K562 (cell line): ENCODE measurements at regions not wholly inside any gene's neighbourhood (a gene's known extent, or its start where the extent isn't known, plus 50 kb on each side); places are given as distances from the start of the nearest gene placed in this dataset.

Experiments used
- ATAC-seq: fragments of 200-7000 bp; cut with Tn5 transposase; 3 replicates; pipeline ENCODE4 v1.9.1; 2020; ENCODE audit warnings: moderate library complexity
- BruUV-seq: library from RNA; stranded (reverse); fragments of 400-500 nt; replicated peaks from 2 replicates; lab custom pipeline; 2021; lab: Mats Ljungman, UMichigan
- CTCF ChIA-PET: fragments of 300-600 bp; formaldehyde crosslinking; extraction: SDS; loops from one replicate; lab custom pipeline; 2021; ENCODE audit warnings: low intra/inter-chr PET ratio; lab: Yijun Ruan, JAX
- POLR2A ChIA-PET: fragments of 300-600, 350-650 bp; sonication (Branson Sonifier 250); formaldehyde crosslinking; extraction: SDS; loops from one replicate; lab custom pipeline; 2021; ENCODE audit warnings: antibody characterized with exemption, inconsistent platforms; lab: Yijun Ruan, JAX
- DNase-seq, 4 experiments: peaks; one replicate each; pipeline versions ENCODE4 v3.0.0 to v3.0.0-alpha.2; 2011 to 2018; ENCODE audit warnings: low spot score in 3 of 4, mixed read lengths in 3 of 4; ENCODE audit errors: extremely low read depth in 1 of 4
- FAIRE-seq: peaks from 2 replicates; lab custom pipeline; 2011; peaks lifted over from hg19 to GRCh38; lab: Jason Lieb, UNC
- H2AFZ ChIP-seq: 2 replicates; pipeline ENCODE4 v1.6.0; 2011; ENCODE audit warnings: low read depth, low read length, control low read depth, inconsistent platforms
- H3K27ac ChIP-seq: fragments of 200-600 bp; 3 replicates; pipeline ENCODE4 v1.8.0; 2011; ENCODE audit warnings: low read depth, mild to moderate bottlenecking, control low read depth, inconsistent platforms, low read length, moderate library complexity, mixed read lengths; ENCODE audit errors: extremely low read depth
- H3K27me3 ChIP-seq, 2 experiments: fragments of 300-600 bp in 1 of 2; 2 replicates in 1 of 2; 3 replicates in 1 of 2; pipeline versions ENCODE4 v1.6.0 to v1.8.0; 2011; ENCODE audit warnings: inconsistent platforms in 2 of 2, low read length in 2 of 2, mild to moderate bottlenecking in 1 of 2, mixed read lengths in 1 of 2, moderate library complexity in 1 of 2; ENCODE audit not compliant: control insufficient read depth in 2 of 2, insufficient read depth in 2 of 2
- H3K36me3 ChIP-seq: fragments of 300-600 bp; 3 replicates; pipeline ENCODE4 v1.8.0; 2011; ENCODE audit warnings: mild to moderate bottlenecking, low read length, inconsistent platforms; ENCODE audit not compliant: control insufficient read depth, insufficient read depth
- H3K4me1 ChIP-seq, 2 experiments: fragments of 200-600 bp in 1 of 2; replicated peaks in 1 of 2; 2 replicates in 1 of 2; 3 replicates in 1 of 2; pipeline versions ENCODE4 v1.5.1 to v1.8.0; 2011; ENCODE audit warnings: inconsistent platforms in 2 of 2, low read length in 2 of 2, mild to moderate bottlenecking in 1 of 2, mixed read lengths in 1 of 2, moderate library complexity in 1 of 2; ENCODE audit not compliant: control insufficient read depth in 2 of 2, insufficient read depth in 2 of 2
- H3K4me2 ChIP-seq: 2 replicates; pipeline ENCODE4 v1.6.1; 2011; ENCODE audit warnings: low read length, control low read depth, inconsistent platforms, mixed read lengths; ENCODE audit not compliant: insufficient read depth
- H3K4me3 ChIP-seq: fragments of 200-600 bp; sonication (generic), shearing (Covaris generic); 2 replicates; pipeline ENCODE4 v1.5.1; 2016; ENCODE audit warnings: control low read depth, inconsistent platforms
- H3K79me2 ChIP-seq: fragments of 200-600 bp; 3 replicates; pipeline ENCODE4 v1.8.0; 2011; ENCODE audit warnings: low read length, inconsistent platforms; ENCODE audit not compliant: control insufficient read depth, insufficient read depth
- H3K9ac ChIP-seq, 2 experiments: 2 replicates each; pipeline versions ENCODE4 v1.6.0 to v1.6.1; 2011; ENCODE audit warnings: low read depth in 2 of 2, low read length in 2 of 2, control low read depth in 1 of 2, inconsistent platforms in 1 of 2, mild to moderate bottlenecking in 1 of 2, mixed read lengths in 1 of 2; ENCODE audit not compliant: insufficient read depth in 1 of 2
- H3K9me1 ChIP-seq: one replicate; pipeline ENCODE4 v1.6.0; 2011; ENCODE audit warnings: inconsistent platforms, mild to moderate bottlenecking, low read length, moderate library complexity; ENCODE audit not compliant: control insufficient read depth, insufficient read depth
- H3K9me3 ChIP-seq: replicated peaks from 2 replicates; pipeline ENCODE4 v1.5.1; 2011; ENCODE audit warnings: low read depth, low read length, inconsistent platforms; ENCODE audit not compliant: control insufficient read depth, insufficient read depth
- H4K20me1 ChIP-seq: replicated peaks from 2 replicates; pipeline ENCODE4 v1.6.1; 2011; ENCODE audit warnings: low read length, inconsistent platforms, mixed read lengths; ENCODE audit not compliant: control insufficient read depth, insufficient read depth
- DACH1 ChIP-seq: fragments of 450-650 bp; IDR thresholded peaks from 2 replicates; pipeline ENCODE4 v1.6.1; 2018; ENCODE audit not compliant: partially characterized antibody
- DIDO1 ChIP-seq: fragments of 450-650 bp; IDR thresholded peaks from 2 replicates; pipeline ENCODE4 v1.6.1; 2016; ENCODE audit warnings: low read depth, missing biosample characterization, missing genetic modification characterization
- HDAC6 ChIP-seq: IDR thresholded peaks from 2 replicates; pipeline ENCODE4 v1.6.1; 2012; ENCODE audit warnings: low read depth, mild to moderate bottlenecking, control low read depth, inconsistent platforms, low read length, moderate library complexity
- MXI1 ChIP-seq: IDR thresholded peaks from 2 replicates; pipeline ENCODE4 v1.6.1; 2011; ENCODE audit warnings: low read depth, mild to moderate bottlenecking, improper control_type of control experiment, low read length
- NCOA2 ChIP-seq, 2 experiments: fragments of 450-650 bp; IDR thresholded peaks; 2 replicates each; pipeline ENCODE4 v1.6.1; 2018; ENCODE audit warnings: mild to moderate bottlenecking in 2 of 2, moderate library complexity in 1 of 2; ENCODE audit not compliant: partially characterized antibody in 2 of 2
- NFATC3 ChIP-seq: fragments of 450-650 bp; IDR thresholded peaks from 2 replicates; pipeline ENCODE4 v1.6.1; 2017; ENCODE audit warnings: mild to moderate bottlenecking
- ZC3H4 ChIP-seq: sonication (generic); formaldehyde crosslinking; IDR thresholded peaks from 2 replicates; pipeline ENCODE4 v1.9.0; 2021; ENCODE audit warnings: missing genetic modification reagents, borderline replicate concordance
- ZFP36 ChIP-seq: fragments of 150-350 bp; IDR thresholded peaks from 2 replicates; pipeline ENCODE4 v1.6.1; 2018; ENCODE audit warnings: low read length, low read depth; ENCODE audit not compliant: partially characterized antibody
- ZNF140 ChIP-seq: fragments of 250-450 bp; sonication (Bioruptor Pico); IDR thresholded peaks from 2 replicates; pipeline ENCODE4 v1.8.0; 2021; ENCODE audit warnings: moderate library complexity, mild to moderate bottlenecking, inconsistent platforms
- ZNF507 ChIP-seq: conservative IDR thresholded peaks from 2 replicates; pipeline ENCODE4 v1.6.1; 2017; ENCODE audit warnings: missing genetic modification characterization, missing compliant biosample characterization
- WGBS: fragments of 100-300 bp; shearing (Covaris generic); methylation state at CpG from one replicate; pipeline ENCODE4 v1.1.6; 2016; ENCODE audit warnings: low coverage, mixed read lengths; ENCODE audit not compliant: insufficient coverage; ENCODE audit errors: missing lambda C conversion rate; 5-methylcytosine and 5-hydroxymethylcytosine counted together
- in situ Hi-C: fragments of 300-500 bp; cut with MboI; formaldehyde crosslinking; loops from 4 replicates; pipeline ENCODE4 v1.15.0; 2018; ENCODE audit warnings: inconsistent platforms, mixed read lengths
- intact Hi-C: fragments of 100-400 bp; cut with micrococcal nuclease; formaldehyde crosslinking; loops from 2 replicates; pipeline ENCODE4 v1.14.2; 2022
- TF ChIP-seq, protein P1 (sequence below): sonication (generic); formaldehyde crosslinking; IDR thresholded peaks from 2 replicates; pipeline ENCODE4 v1.8.0; 2023; ENCODE audit warnings: mild to moderate bottlenecking, missing genetic modification reagents
- TF ChIP-seq, protein P2 (sequence below): fragments of 450-650 bp; IDR thresholded peaks from one replicate; pipeline ENCODE4 v1.6.1; 2018; ENCODE audit warnings: mild to moderate bottlenecking, moderate library complexity; ENCODE audit not compliant: partially characterized antibody

DNA sequence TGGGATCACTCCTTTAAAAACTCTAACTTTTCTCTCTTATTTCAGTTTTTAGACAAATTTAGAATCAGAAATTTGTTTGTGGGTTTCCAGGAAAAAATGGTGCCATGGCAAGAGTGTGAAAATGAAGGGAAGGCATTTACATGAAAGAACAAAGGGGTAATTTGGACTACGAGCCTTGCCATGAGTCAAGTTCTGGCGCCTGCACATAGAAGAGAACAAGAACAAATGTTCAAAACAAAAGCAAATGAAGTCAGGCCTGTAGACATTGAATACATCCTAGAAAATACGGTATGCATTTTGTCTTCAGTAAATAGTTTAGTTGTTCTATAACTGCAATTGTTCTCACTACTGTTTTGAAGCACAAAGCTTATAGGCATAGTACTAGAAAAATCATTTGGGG, 1390.5 kb downstream of the EFNB2 start:
- Histone ChIP-seq H3K27me3 (no peaks in the 10 kb centered on the region), H3K36me3 (no peaks in the 10 kb centered on the region), H3K9me3 (no peaks in the 10 kb centered on the region), H3K4me1 (no peaks in the 10 kb centered on the region), H3K4me3 (no peak overlapping the region), H3K27ac (no peak overlapping the region), H3K9me1 (no peaks in the 10 kb centered on the region), H2AFZ (no peak overlapping the region), H4K20me1 (no peaks in the 10 kb centered on the region), H3K4me2 (no peak overlapping the region), H3K9ac (no peak overlapping the region), H3K79me2 (no peaks in the 10 kb centered on the region)
- FAIRE-seq (no peak), ATAC-seq (no peak), DNase-seq (no peak)
- BruUV-seq = no TSS peak
- 8% methylated on average over 3 of the region's 3 CpGs for WGBS
- CTCF ChIA-PET = no interaction called here
- TF ChIP-seq NCOA2 (IDR thresholded peaks at IDR 0.05; ENCODE audit: partially characterized antibody in 2 of 2) = no peak
- TF ChIP-seq ZNF507 = no peak
- no peak for TF ChIP-seq ZFP36
- intact Hi-C loops (no loop called here), in situ Hi-C loops (no loop called here)
- POLR2A ChIA-PET = no interaction called here

DNA sequence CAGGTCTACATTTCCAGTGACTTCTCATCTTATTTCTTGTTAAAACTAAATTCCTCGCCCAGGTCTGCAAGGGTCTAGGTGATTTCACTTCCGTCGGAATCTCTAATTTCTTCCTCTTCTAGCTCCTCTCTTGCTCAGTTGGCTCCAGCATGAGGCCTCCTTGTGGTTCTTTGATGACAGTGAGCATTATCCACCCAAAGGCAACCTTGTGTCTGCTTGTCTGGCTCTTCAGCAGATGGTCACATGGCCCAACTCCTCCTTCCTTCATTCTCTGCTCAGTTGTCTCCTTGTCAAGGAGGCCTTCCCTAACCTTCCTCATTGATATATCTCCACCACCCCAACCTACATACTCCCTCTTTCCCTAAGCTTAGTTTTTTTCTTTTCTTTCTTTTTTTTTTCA, 1391.4 kb downstream of the EFNB2 start:
- H3K9me3 ChIP-seq = no peaks in the 10 kb centered on the region
- H3K4me2 ChIP-seq = no peak overlapping the region
- no peak overlapping the region for H3K9ac ChIP-seq
- FAIRE-seq (no peak), ATAC-seq (no peak), DNase-seq (no peak)
- H3K79me2 ChIP-seq = no peaks in the 10 kb centered on the region
- no peak overlapping the region for H3K27ac ChIP-seq
- H3K4me1 ChIP-seq = no peaks in the 10 kb centered on the region
- no peaks in the 10 kb centered on the region for H4K20me1 ChIP-seq
- H3K9me1 ChIP-seq = no peaks in the 10 kb centered on the region
- BruUV-seq = no TSS peak
- in situ Hi-C loops (no loop called here), intact Hi-C loops (no loop called here)
- H3K4me3 ChIP-seq = no peak overlapping the region
- H2AFZ ChIP-seq = no peak overlapping the region
- H3K36me3 ChIP-seq = no peaks in the 10 kb centered on the region
- H3K27me3 ChIP-seq = no peaks in the 10 kb centered on the region
- POLR2A ChIA-PET = no interaction called here
- WGBS = 0% methylated on average over 3 of the region's 3 CpGs
- CTCF ChIA-PET = no interaction called here
- TF ChIP-seq NFATC3 (no peak), ZC3H4 (no peak), HDAC6 (no peak), DIDO1 (no peak), DACH1 (no peak), ZNF140 (no peak), MXI1 (no peak)
- TF ChIP-seq, protein P1, sequence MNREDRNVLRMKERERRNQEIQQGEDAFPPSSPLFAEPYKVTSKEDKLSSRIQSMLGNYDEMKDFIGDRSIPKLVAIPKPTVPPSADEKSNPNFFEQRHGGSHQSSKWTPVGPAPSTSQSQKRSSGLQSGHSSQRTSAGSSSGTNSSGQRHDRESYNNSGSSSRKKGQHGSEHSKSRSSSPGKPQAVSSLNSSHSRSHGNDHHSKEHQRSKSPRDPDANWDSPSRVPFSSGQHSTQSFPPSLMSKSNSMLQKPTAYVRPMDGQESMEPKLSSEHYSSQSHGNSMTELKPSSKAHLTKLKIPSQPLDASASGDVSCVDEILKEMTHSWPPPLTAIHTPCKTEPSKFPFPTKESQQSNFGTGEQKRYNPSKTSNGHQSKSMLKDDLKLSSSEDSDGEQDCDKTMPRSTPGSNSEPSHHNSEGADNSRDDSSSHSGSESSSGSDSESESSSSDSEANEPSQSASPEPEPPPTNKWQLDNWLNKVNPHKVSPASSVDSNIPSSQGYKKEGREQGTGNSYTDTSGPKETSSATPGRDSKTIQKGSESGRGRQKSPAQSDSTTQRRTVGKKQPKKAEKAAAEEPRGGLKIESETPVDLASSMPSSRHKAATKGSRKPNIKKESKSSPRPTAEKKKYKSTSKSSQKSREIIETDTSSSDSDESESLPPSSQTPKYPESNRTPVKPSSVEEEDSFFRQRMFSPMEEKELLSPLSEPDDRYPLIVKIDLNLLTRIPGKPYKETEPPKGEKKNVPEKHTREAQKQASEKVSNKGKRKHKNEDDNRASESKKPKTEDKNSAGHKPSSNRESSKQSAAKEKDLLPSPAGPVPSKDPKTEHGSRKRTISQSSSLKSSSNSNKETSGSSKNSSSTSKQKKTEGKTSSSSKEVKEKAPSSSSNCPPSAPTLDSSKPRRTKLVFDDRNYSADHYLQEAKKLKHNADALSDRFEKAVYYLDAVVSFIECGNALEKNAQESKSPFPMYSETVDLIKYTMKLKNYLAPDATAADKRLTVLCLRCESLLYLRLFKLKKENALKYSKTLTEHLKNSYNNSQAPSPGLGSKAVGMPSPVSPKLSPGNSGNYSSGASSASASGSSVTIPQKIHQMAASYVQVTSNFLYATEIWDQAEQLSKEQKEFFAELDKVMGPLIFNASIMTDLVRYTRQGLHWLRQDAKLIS (CRISPR knock-in tag) = no peak
- TF ChIP-seq, protein P2, sequence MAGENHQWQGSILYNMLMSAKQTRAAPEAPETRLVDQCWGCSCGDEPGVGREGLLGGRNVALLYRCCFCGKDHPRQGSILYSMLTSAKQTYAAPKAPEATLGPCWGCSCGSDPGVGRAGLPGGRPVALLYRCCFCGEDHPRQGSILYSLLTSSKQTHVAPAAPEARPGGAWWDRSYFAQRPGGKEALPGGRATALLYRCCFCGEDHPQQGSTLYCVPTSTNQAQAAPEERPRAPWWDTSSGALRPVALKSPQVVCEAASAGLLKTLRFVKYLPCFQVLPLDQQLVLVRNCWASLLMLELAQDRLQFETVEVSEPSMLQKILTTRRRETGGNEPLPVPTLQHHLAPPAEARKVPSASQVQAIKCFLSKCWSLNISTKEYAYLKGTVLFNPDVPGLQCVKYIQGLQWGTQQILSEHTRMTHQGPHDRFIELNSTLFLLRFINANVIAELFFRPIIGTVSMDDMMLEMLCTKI = no peak
